Fibroblast of skin of right biceps (primary cell): ENCODE measurements at regions not wholly inside any gene's neighbourhood (a gene's known extent, or its start where the extent isn't known, plus 50 kb on each side); places are given as distances from the start of the nearest gene placed in this dataset.
"Not testable (repeated sequence)": the region's sequence is repeated elsewhere in the genome, so short reads cannot be mapped to it uniquely, and the experiment has no call there.

Experiments used
- DNase-seq: peaks from one replicate; pipeline ENCODE4 v3.0.0-alpha.2; 2013

- no peak for DNase-seq
These were observed 174.7 kb downstream of the MAP2K4 start for GRCh38 chr17:12195418-12195817.

- no peak for DNase-seq
These were observed 180.7 kb downstream of the MAP2K4 start for GRCh38 chr17:12201294-12201880.

GRCh38 chr17:12209632-12210191 is 189.0 kb downstream of the MAP2K4 start:
- DNase-seq: no peak

DNA sequence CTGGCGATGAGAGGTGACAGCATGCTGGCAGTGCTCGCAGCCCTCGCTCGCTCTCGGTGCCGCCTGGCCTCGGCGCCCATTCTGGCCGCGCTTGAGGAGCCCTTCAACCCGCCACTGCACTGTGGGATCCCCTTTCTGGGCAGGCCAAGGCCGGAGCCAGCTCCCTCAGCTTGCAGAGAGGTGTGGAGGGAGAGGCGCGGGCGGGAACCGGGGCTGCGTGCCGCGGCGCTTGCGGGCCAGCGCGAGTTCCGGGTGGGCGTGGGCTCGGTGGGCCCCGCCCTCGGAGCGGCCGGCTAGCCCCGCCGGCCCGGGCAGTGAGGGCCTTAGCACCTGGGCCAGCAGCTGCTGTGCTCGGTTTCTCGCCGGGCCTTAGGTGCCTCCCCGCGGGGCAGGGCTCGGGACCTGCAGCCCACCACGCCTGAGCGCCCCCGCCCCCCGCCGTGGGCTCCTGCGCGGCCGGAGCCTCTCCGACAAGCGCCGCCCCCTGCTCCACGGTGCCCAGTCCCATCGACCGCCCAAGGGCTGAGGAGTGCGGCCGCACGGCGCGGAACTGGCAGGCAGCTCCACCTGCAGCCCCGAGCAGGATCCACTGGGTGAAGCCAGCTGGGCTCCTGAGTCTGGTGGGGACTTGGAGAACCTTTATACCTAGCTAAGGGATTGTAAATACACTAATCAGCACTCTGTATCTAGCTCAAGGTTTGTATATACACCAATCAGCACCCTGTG is 200.2 kb downstream of the MAP2K4 start:
- not testable (repeated sequence) for DNase-seq

DNA sequence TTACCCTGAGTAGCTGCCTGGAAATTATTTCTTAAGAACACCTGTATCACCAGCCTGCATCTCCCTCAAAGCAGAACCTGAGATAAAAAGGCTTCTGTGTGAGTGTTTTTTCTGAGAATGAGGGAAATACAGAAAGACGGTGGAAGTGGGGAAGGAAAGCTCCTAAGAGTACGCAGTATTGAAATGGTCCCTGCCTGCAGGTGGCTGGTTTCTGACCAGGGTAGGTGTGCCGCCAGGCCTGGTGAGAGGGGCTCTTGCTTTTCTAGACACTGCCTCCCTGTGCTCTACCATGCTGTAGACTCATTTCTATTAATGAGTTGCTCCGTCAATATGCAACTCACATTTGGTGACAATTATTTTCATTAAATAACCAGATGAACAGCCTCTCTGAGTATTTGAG is 201.7 kb downstream of the MAP2K4 start:
- DNase-seq: no peak

DNA sequence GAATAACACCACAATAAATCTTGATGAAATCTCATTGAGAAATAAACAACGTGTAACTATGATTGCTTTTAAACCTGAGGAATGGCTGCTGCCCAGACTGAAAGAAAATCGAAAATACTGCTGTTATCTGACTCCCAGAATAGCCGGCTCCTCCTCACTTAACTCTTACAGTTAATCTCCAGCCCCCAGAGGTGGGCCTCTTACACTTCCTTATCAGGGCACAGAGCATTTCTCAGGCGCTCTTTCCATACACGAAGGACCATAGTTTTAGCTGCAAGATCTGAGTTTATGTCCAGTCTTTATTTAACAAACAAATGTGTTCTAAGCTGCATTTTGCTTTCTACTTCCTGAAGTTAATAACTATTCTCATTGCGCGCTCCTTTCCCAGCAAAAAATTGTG is 206.9 kb downstream of the MAP2K4 start:
- DNase-seq: no peak

DNA sequence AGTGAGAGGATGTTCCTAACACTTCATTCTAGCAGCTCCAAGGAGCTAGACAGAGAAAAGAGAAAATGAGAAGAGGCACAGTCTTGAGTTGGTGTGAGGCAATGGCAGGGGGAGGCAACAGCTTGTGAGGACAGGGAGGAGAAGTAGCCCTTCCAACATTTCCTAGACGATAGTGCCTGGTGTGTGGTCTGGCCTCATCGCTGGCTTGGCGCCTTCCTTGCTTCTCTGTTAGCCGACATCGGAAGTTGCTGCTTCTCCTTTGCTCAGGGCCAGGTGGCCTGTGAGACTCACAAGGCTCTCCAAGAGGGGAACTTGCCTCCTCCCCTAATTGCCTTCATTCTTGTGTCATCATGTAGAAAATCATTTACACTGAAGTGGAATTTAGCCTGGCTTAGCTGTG is 208.7 kb downstream of the MAP2K4 start:
- DNase-seq: no peak

GRCh38 chr17:12230481-12231354 is 210.0 kb downstream of the MAP2K4 start:
- peak; percentile 10 for DNase-seq

DNA sequence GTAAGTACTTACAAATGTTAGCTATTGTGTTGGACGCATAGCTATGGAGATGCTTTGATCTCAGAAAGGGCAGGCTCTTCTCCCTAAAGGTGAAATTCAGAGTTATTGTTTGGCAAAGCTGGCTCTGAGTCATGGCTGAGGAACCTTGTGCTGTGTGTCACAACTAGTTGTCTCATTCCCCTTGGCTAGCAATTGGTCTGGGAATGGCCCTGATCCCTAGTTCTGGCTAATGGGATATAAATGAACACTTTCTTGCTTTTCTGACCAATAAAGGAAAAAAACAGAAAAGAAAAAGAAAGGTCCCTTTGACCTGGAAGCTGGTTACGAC is 210.6 kb downstream of the MAP2K4 start:
- DNase-seq: peak; percentile 40

- not testable (repeated sequence) for DNase-seq
These were observed 218.3 kb downstream of the MAP2K4 start for GRCh38 chr17:12239021-12239420.

- DNase-seq: peak; percentile 7
These were observed 221.8 kb downstream of the MAP2K4 start for GRCh38 chr17:12242345-12242954.

- no peak for DNase-seq
These were observed 227.1 kb downstream of the MAP2K4 start for GRCh38 chr17:12247761-12248160.

DNA sequence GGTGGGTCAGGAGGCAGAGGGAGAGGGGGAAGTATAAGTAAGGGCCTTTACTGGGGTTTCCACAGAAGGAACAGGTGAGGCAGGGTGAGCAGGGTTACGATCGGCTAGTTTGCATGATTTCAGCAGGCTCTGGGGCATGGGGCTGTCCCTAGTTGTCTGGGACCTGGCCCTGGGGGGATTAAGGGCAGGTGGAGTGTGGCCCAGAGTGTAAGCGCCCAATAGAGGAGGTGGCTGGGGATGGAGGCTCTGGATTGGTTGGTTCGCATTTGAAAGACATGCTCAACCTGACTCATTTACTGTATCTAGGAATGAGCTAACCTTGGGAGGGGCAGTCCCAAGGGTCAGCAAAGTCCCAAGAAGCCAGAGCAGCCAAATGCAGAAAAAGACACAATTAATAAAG is 230.3 kb downstream of the MAP2K4 start:
- no peak for DNase-seq

DNA sequence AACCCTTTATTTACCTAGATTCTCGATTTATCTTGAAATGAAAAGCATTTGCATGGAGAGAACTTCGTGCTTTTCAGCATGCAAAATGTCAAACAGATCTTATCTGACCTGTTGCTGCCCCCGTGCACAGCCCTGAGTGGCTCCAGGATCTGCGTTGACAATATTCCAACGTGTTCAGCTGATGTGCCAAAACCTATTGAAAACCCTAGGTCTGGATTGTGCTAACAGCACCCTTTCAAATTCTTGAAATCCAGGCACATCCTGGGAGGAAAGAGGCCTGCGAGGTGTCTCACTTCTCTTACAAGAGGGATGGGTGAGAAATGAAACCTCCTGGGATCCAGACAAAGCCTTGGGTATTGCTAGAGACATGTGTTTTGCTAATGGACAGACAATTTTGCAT is 231.8 kb downstream of the MAP2K4 start:
- no peak for DNase-seq

DNA sequence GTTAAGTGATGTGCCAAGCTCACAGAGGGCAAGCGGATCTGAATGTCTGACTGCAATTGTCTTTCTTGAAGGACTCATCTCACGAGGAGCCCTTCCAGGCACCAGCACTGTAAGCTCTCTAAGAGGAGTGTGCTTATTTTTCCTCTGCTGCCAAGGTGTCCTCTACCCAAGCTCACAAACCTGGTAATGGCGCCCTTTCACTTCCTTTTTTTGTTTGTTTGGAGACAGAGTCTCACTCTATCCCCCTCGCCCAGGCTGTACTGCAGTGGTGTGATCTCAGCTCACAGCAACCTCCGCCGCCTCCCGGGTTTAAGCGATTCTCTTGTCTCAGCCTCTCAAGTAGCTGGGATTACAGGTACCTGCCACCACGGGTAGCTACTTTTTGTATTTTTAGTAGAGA is 233.8 kb downstream of the MAP2K4 start:
- no peak for DNase-seq

- peak; percentile 65 for DNase-seq
These were observed 235.8 kb downstream of the MAP2K4 start for GRCh38 chr17:12256380-12256995.

DNA sequence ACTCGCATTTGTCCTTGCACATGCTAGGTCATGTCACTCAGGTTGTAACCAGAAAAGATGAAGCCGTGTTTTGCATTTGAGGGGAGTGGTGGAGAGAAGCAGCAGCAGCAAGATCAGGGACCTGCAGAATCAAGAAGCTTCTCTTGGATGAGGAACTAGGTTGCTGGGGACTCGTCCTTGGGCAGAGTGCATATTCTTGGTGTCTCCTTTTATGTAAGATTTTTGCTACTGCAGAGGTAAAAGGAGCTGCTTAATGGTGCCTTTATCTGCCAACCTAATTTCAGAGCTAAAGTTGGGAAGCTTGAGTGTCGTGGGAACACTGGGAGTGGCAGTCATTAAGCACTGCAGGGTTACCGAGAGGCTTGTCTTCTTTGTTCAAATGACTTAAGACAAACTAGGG is 236.5 kb downstream of the MAP2K4 start:
- DNase-seq: no peak

DNA sequence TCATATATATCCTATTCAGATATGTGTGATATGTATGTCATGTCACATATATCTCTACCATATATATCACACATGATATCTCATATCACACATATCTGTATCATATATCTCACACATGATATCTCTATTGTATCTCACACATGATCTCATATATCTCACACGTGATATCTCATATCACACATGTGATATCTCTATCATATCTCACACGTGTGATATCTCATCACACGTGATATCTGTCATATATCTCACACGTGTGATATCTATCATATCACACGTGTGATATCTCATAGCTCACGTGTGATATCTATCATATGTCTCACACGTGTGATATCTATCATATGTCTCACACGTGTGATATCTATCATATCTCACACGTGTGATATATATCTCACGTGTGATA is 240.7 kb downstream of the MAP2K4 start:
- no peak for DNase-seq

DNA sequence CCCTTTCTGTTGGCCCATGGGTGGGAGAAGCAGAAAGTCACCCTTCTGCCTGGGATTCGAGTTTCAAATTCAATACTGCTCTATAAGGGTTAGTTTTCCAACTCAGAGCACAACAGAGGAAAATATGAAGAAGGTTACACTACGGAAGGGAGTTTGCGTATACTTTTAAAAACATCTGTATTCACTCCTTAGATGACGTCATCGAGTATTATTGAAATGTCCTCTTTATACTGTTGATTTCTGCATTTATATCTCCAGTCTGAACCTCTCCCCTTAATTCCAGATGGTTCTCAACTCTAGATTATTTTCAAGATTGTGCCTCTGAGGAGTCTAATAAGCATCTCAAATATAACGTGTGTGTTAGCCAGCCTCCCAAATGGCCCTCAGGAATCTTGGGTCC is 249.1 kb downstream of the MAP2K4 start:
- DNase-seq: no peak

- DNase-seq: no peak
These were observed 257.1 kb downstream of the MAP2K4 start for GRCh38 chr17:12277827-12278226.

DNA sequence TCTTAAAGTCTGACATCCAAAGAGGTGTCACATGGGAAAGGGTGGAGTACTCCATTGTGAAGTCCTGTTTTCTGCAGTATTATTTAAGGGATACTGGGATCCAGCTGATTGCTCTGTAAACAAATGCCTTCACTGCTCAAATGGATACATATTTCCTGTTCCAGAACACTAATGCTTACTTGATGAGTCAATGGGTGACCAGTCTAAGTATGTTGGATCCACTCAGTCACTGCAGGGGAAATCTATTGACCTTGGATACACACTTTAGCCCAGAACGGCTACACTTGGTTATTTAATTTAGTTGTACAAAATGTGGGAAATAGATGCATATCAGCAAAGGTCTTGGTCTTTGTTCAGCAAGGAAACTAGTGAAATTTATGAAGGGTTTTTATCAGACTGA is 261.4 kb downstream of the MAP2K4 start:
- DNase-seq: peak; percentile 42

GRCh38 chr17:12287953-12288352 is 267.3 kb downstream of the MAP2K4 start:
- no peak for DNase-seq

GRCh38 chr17:12290207-12290606 is 269.5 kb downstream of the MAP2K4 start:
- DNase-seq: no peak
